T-helper 2 cell treated with Interferon-gamma antibody and Interleukin-4, amounts not matched to agents 100 ng/mL and 5 ng/mL, for 36 hours (primary cell): ENCODE measurements at regions not wholly inside any gene's neighbourhood (a gene's known extent, or its start where the extent isn't known, plus 50 kb on each side); places are given as distances from the start of the nearest gene placed in this dataset.
"Not testable (repeated sequence)": the region's sequence is repeated elsewhere in the genome, so short reads cannot be mapped to it uniquely, and the experiment has no call there.

ENCODE experiments used
- intact Hi-C: fragments of 100-400 bp; cut with micrococcal nuclease; formaldehyde crosslinking; loops from one replicate; pipeline ENCODE4 v1.15.1; 2023

DNA sequence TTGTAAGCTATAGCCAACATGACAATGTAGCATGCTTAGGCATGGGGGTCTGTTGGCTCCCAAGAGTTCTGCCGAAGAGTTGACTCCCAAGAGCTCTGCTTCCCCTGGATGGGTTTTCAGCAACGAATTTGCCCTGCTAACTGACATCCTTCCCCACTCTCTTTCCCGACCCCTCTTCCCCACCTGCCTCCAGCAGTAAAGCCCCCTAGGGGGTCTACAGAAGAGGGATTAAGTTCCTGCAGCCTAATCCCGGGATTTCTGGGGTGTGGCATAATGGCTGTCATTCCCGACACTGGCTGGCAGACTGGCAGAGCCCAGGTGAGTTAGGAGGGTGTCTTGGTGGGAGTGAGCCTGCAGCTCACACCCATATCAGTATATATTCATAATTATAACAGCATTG lies 121.0 kb upstream of the ZNF184 start:
- intact Hi-C loops = loop anchor here (5.0 kb wide), 3 partner anchors 42 to 158 kb away; no protein-coding TSS in a partner anchor

DNA sequence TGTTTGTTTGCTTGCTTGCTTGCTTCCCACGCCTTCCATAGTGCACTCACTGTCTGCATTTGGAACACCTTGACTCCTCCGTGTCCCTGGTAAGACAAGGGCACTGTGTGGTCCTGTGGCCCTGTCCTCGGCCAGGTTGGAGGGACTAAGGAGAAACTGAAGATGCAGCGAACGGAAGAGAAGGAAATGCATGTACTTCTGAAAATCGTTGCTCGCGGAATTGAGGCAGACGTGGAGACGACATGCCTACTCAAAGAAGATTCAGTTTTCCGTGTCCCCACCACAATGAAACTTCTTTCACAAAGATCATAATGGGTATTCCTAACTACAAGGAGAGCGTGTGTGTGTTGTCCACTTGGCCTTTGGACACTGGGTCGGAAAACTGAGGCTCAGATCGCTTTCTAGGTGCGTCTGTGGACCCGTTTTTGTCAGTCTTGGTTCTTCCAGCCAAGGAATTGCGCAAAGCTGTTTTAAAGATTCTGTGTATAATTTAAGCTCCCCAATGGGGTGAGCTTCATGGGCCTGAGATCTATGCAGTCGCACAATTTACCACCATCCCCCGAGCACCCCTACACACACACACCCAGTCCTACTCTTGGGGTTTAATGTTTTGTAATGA lies 120.4 kb upstream of the ZNF184 start:
- intact Hi-C loops = loop anchor here (5.0 kb wide), 3 partner anchors 41 to 159 kb away; no protein-coding TSS in a partner anchor

- intact Hi-C loops = loop anchor here (5.0 kb wide), 3 partner anchors 40 to 160 kb away; no protein-coding TSS in a partner anchor
Measured at GRCh38 chr6:27592481-27593199, 119.7 kb upstream of the ZNF184 start.

- intact Hi-C loops = loop anchor here (5.0 kb wide), 3 partner anchors 40 to 160 kb away; no protein-coding TSS in a partner anchor
Measured at GRCh38 chr6:27591699-27592480, 119.0 kb upstream of the ZNF184 start.

DNA sequence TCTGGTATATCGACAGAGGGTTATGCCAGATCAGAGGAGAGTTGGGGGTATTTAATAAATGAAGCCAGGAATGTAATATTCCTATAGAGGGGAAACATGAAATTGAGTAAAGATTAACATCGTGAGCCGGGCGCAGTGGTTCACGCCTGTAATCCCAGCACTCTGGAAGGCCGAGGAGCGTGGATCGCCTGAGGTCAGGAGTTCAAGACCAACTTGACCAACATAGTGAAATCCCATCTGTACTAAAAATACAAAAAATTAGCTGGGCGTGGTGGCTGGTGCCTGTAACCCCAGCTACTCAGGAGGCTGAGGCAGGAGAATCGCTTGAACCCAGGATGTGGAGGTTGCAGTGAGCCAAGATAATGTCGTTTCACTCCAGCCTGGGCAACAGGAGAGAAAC lies 112.4 kb upstream of the ZNF184 start:
- intact Hi-C loops = not testable (repeated sequence)

DNA sequence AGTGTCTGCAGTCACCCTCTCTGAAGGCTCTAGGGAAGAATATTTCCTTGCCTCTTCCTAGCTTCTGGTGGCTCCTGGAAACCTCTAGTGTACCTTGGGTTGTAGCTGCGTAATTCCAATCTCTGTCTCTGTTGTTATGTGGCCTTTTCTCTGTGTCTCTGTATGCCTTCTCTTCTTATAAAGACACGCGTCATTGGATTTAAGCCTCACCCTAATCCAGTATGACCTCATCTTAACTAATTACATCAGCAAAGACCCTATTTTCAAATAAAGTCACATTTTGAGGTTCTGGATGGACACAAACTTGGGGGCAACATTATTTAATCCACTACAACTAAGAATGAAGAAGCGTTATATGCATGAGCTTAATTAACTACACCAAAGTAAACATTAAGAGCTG lies 111.4 kb upstream of the ZNF184 start:
- intact Hi-C loops = no loop called here

DNA sequence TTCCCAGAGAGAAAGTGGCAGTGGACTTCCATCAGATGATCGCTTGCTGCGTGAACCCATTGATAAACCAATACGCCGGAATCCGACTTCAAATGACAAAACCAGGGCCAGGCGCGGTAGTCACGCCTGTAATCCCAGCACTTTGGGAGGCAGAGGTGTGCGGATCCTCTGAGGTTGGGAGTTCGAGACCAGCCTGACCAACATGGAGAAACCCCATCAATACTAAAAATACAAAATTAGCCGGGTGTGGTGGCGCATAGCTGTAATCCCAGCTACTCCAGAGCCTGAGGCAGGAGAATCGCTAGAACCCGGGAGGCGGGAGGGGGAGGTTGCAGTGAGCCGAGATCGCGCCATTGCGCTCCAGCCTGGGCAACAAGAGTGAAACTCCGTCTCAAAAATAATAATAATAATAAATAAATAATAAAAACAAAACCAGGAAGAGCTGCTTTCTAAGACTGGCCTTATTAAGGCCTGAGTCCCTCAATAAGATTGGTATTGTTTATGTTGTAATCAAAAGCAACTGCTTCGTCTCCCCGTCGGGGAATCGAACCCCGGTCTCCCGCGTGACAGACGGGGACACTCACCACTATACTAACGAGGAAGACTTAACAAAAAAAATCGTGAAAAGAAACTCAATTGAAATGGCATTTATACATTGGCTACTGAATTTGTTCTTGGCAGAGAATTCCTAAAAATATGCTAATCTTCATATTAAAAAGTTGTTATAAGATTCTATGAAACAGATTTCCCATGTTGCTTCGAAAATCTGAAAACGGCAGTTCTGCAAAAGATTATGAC lies 110.2 kb upstream of the ZNF184 start:
- intact Hi-C loops = no loop called here

- intact Hi-C loops = no loop called here
Measured at GRCh38 chr6:27579973-27580372, 107.1 kb upstream of the ZNF184 start.

GRCh38 chr6:27577922-27578321 lies 105.0 kb upstream of the ZNF184 start:
- intact Hi-C loops = no loop called here

GRCh38 chr6:27575594-27576361 lies 102.9 kb upstream of the ZNF184 start:
- intact Hi-C loops = no loop called here

GRCh38 chr6:27568226-27568897 lies 95.5 kb upstream of the ZNF184 start:
- intact Hi-C loops = no loop called here

DNA sequence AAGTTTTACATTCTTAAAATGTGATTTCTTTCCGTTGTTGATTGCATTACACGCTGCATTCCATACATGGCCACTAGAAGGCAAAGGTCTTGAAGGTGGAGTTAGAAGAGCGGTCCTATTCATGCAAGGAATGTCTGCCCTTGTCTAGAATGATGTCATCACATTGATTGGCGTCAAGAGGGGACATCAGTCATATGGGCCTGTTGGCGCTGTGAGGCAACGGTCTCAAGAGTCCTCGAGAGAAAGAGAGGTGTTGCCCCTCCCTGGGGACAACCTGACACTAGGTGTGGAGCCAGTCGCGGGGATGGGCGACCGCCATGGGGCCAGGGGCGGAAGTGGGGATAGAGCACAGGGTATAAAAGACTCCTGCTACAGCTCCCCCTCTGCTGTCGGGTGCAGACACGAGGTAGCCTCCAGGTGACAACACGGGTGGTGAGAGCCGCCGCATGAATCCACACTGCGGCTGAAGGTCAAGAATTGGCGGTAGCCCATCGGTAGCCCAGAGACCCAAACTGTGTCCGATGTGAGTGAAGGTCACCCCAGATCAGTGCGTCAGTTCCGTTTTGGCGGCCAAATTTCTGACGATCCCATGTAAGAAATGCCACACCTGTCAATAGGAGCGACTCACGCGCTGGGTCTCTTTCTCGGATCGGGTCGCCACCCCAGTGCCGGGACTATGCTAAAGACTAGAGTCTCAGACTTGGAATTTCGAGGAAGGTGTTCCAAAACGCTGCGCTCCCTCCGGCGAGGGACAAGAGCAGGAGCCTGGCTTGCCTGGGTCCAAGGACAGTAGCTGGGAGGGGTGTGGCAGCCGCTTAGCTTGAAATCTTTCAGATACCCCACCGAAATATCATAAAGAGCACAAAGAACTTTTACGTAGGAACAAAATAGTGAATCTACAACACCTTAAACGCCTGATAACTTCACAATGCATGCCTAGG lies 93.2 kb upstream of the ZNF184 start:
- intact Hi-C loops = no loop called here

DNA sequence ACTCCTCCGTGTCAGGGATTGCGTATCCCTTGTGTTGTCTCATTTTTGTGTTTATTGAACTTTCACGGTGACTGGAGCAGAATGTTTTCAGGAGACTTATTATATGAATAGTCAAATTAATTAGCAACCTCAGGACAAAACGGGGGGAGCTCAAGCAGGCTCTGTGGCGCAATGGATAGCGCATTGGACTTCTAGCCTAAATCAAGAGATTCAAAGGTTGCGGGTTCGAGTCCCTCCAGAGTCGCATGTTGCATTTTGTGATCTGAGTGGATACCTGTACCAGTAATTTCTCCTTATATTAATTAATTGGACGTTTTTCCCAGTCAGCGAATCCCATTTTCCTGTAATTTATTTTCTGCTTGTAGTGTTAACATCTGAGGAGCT lies 89.1 kb upstream of the ZNF184 start:
- intact Hi-C loops = no loop called here

GRCh38 chr6:27558028-27558724 lies 85.3 kb upstream of the ZNF184 start:
- intact Hi-C loops = loop anchor here (5.0 kb wide), 1 partner anchor 266 kb away; no protein-coding TSS in a partner anchor

GRCh38 chr6:27556406-27556805 lies 83.5 kb upstream of the ZNF184 start:
- intact Hi-C loops = loop anchor here (5.0 kb wide), 1 partner anchor 264 kb away; no protein-coding TSS in a partner anchor

DNA sequence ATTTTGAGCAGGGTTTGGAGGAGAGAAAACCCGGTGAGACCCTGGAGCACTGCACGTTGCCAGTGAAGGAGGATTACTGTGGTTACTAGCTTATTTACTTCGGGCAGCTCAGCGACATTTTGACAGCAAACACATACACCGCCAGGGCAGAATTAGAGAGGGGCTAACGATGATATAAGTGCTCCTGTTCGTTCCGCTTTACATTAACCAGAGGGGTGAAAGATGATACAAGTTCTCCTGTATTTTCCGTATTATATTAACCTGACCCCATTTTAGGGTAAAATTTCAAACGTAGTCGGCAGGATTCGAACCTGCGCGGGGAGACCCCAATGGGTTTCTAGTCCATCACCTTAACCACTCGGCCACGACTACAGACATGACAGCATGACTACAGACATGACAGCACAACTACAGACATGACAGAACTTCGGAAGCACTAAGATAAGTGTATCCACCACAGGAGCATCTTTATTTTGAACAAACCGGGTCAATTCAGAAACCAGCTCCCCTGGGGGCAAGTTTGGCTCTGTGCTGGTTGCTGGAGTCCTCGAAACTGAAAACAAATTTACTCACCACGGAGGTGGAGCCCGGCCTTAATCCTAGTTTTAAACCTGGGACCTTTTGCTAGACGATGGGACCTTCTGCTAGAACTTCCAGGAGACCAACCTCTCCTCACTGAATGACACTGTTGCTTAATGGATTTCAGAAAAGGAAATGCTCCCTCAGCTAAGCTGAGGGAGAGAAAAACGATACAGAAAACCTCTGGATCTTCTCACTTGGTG lies 80.4 kb upstream of the ZNF184 start:
- intact Hi-C loops = loop anchor here (5.0 kb wide), 1 partner anchor 39 kb away; no protein-coding TSS in a partner anchor

- intact Hi-C loops = loop anchor here (5.0 kb wide), 1 partner anchor 41 kb away; no protein-coding TSS in a partner anchor
Measured at GRCh38 chr6:27551607-27552006, 78.7 kb upstream of the ZNF184 start.
